K562 (cell line): ENCODE measurements at regions not wholly inside any gene's neighbourhood (a gene's known extent, or its start where the extent isn't known, plus 50 kb on each side); places are given as distances from the start of the nearest gene placed in this dataset.

Experiments
- GATAD2B ChIP-seq: fragments of 450-650 bp; IDR thresholded peaks from 2 replicates; pipeline ENCODE4 v1.6.1; 2017; ENCODE audit warnings: mild to moderate bottlenecking, borderline replicate concordance
- KAT7 ChIP-seq: sonication (generic); formaldehyde crosslinking; IDR thresholded peaks from 2 replicates; pipeline ENCODE4 v1.8.0; 2022; ENCODE audit warnings: missing genetic modification reagents, mild to moderate bottlenecking, borderline replicate concordance
- L3MBTL2 ChIP-seq: fragments of 450-650 bp; IDR thresholded peaks from 2 replicates; pipeline ENCODE4 v1.6.1; 2016; ENCODE audit warnings: mild to moderate bottlenecking, moderate library complexity
- MAX ChIP-seq: sonication (generic); formaldehyde crosslinking; IDR thresholded peaks from 2 replicates; pipeline ENCODE4 v1.9.0; 2022; ENCODE audit warnings: mild to moderate bottlenecking, missing genetic modification reagents
- PRDM10 ChIP-seq: fragments of 450-650 bp; IDR thresholded peaks from 2 replicates; pipeline ENCODE4 v1.6.1; 2018; ENCODE audit not compliant: partially characterized antibody
- PURB ChIP-seq: sonication (generic); formaldehyde crosslinking; IDR thresholded peaks from 2 replicates; pipeline ENCODE4 v1.9.0; 2021; ENCODE audit warnings: low read depth, mild to moderate bottlenecking, missing genetic modification reagents
- RBM17 ChIP-seq: fragments of 200-400 bp; formaldehyde crosslinking; IDR thresholded peaks from 2 replicates; pipeline ENCODE4 v1.6.1; 2017; ENCODE audit warnings: low read depth, mild to moderate bottlenecking, low read length, borderline replicate concordance
- SAP30 ChIP-seq: fragments of 200-600 bp; sonication (generic); IDR thresholded peaks from 2 replicates; pipeline ENCODE4 v1.6.1; 2012; ENCODE audit warnings: borderline replicate concordance, low read depth, mild to moderate bottlenecking, moderate library complexity, low read length, control low read depth, inconsistent platforms; ENCODE audit not compliant: insufficient read depth, poor library complexity, severe bottlenecking
- ZBTB11 ChIP-seq, 3 experiments: fragments of 200-800 bp in 1 of 3; fragments of 250-450 bp in 1 of 3; fragments of 450-650 bp in 1 of 3; sonication (Bioruptor Pico) in 1 of 3; sonication (Bioruptor generic) in 1 of 3; formaldehyde crosslinking in 1 of 3; IDR thresholded peaks; 2 replicates each; pipeline versions ENCODE4 v1.6.1 to v1.8.0; 2016 to 2022; ENCODE audit warnings: mild to moderate bottlenecking in 2 of 3, missing genetic modification characterization in 2 of 3, missing compliant biosample characterization in 1 of 3, moderate library complexity in 1 of 3
- ZKSCAN8 ChIP-seq: fragments of 200-800 bp; sonication (Bioruptor generic); IDR thresholded peaks from 2 replicates; pipeline ENCODE4 v1.6.1; 2016; ENCODE audit warnings: missing genetic modification characterization, missing compliant biosample characterization
- ZNF217 ChIP-seq: sonication (generic); formaldehyde crosslinking; IDR thresholded peaks from 2 replicates; pipeline ENCODE4 v1.8.0; 2022; ENCODE audit warnings: mild to moderate bottlenecking, missing genetic modification reagents
- ZNF717 ChIP-seq: fragments of 250-450 bp; sonication (Bioruptor Pico); IDR thresholded peaks from 2 replicates; pipeline ENCODE4 v1.5.0; 2021
- ZSCAN29 ChIP-seq: fragments of 450-650 bp; IDR thresholded peaks from 2 replicates; pipeline ENCODE4 v1.6.1; 2017
- TF ChIP-seq, protein P1 (sequence below), 3 experiments: IDR thresholded peaks in 2 of 3; conservative IDR thresholded peaks in 1 of 3; 2 replicates each; pipeline ENCODE4 v1.5.1; 2011 to 2012; ENCODE audit warnings: low read length in 3 of 3, mild to moderate bottlenecking in 3 of 3, control low read depth in 2 of 3, improper control_type of control experiment in 1 of 3, inconsistent platforms in 1 of 3, low read depth in 1 of 3, mixed read lengths in 1 of 3, moderate library complexity in 1 of 3; ENCODE audit not compliant: insufficient read depth in 2 of 3
- TF ChIP-seq, protein P2 (sequence below): sonication (generic); formaldehyde crosslinking; IDR thresholded peaks from 2 replicates; pipeline ENCODE4 v1.8.1; 2023; ENCODE audit warnings: mild to moderate bottlenecking, missing genetic modification reagents

- TF ChIP-seq PRDM10, result no peak
- TF ChIP-seq ZKSCAN8, result no peak
- TF ChIP-seq GATAD2B, result peak; percentile 54; the same call in 1 of the 2 replicates
- TF ChIP-seq RBM17, result no peak
- TF ChIP-seq SAP30, result no peak
- TF ChIP-seq L3MBTL2, result peak; percentile 50
- TF ChIP-seq, protein P1, sequence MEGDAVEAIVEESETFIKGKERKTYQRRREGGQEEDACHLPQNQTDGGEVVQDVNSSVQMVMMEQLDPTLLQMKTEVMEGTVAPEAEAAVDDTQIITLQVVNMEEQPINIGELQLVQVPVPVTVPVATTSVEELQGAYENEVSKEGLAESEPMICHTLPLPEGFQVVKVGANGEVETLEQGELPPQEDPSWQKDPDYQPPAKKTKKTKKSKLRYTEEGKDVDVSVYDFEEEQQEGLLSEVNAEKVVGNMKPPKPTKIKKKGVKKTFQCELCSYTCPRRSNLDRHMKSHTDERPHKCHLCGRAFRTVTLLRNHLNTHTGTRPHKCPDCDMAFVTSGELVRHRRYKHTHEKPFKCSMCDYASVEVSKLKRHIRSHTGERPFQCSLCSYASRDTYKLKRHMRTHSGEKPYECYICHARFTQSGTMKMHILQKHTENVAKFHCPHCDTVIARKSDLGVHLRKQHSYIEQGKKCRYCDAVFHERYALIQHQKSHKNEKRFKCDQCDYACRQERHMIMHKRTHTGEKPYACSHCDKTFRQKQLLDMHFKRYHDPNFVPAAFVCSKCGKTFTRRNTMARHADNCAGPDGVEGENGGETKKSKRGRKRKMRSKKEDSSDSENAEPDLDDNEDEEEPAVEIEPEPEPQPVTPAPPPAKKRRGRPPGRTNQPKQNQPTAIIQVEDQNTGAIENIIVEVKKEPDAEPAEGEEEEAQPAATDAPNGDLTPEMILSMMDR (IDR thresholded peaks at IDR 0.05 in 2 of 3, conservative IDR thresholded peaks at IDR 0.05 in 1 of 3; ENCODE audit: insufficient read depth in 2 of 3, low read depth in 1 of 3, low read length in 3 of 3), result peak; percentile 30 to 64 (median 51); a peak in 5 of 6 replicates
- no peak for TF ChIP-seq MAX
- TF ChIP-seq ZBTB11 (CRISPR knock-in tag; IDR thresholded peaks at IDR 0.05), result peak in 1 of 3 experiments; percentile 42; a peak in 1 of 6 replicates
- TF ChIP-seq ZNF217 (CRISPR knock-in tag), result no peak
- no peak for TF ChIP-seq ZNF717 (CRISPR knock-in tag)
- no peak for TF ChIP-seq PURB
- TF ChIP-seq, protein P2, sequence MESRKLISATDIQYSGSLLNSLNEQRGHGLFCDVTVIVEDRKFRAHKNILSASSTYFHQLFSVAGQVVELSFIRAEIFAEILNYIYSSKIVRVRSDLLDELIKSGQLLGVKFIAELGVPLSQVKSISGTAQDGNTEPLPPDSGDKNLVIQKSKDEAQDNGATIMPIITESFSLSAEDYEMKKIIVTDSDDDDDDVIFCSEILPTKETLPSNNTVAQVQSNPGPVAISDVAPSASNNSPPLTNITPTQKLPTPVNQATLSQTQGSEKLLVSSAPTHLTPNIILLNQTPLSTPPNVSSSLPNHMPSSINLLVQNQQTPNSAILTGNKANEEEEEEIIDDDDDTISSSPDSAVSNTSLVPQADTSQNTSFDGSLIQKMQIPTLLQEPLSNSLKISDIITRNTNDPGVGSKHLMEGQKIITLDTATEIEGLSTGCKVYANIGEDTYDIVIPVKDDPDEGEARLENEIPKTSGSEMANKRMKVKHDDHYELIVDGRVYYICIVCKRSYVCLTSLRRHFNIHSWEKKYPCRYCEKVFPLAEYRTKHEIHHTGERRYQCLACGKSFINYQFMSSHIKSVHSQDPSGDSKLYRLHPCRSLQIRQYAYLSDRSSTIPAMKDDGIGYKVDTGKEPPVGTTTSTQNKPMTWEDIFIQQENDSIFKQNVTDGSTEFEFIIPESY (CRISPR knock-in tag), result peak; percentile 92
- peak; percentile 58; the same call in 1 of the 2 replicates for TF ChIP-seq ZSCAN29
- no peak for TF ChIP-seq KAT7 (CRISPR knock-in tag)
Observed at GRCh38 chr6:27650620-27651370, 177.9 kb upstream of the ZNF184 start (continued).
